NCI-H82 treated with DMSO at 0.1 percent for 48 hours (cell line): ENCODE measurements at regions not wholly inside any gene's neighbourhood (a gene's known extent, or its start where the extent isn't known, plus 50 kb on each side); places are given as distances from the start of the nearest gene placed in this dataset.

Source experiments
- DNase-seq: peaks from one replicate; lab custom pipeline; 2025; ENCODE audit not compliant: unreplicated experiment; lab: John Stamatoyannopoulos, UW

- no peak for DNase-seq
These were observed 195.3 kb downstream of the ARL4A start for GRCh38 chr7:12882710-12883109.

DNA sequence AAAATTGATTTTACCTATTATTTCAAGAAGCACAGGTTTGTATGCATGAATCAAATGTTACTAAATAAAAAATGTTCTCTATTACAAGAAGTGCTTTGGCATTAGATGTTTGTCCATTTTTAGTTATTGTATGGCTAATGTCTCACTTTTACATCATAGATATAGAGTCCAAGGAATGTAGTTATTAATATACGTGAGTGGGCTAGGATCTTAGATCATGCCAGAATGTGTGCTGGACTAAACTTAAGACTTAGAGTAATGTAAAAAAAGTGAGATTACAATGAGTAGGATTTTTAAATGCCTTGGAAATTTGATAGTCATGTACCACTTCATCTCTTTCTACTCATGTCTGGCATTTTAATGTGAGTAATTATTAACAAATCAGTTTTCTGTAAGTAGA, 196.6 kb downstream of the ARL4A start:
- DNase-seq, result no peak

- DNase-seq, result no peak
These were observed 197.5 kb downstream of the ARL4A start for GRCh38 chr7:12884856-12885440.

DNA sequence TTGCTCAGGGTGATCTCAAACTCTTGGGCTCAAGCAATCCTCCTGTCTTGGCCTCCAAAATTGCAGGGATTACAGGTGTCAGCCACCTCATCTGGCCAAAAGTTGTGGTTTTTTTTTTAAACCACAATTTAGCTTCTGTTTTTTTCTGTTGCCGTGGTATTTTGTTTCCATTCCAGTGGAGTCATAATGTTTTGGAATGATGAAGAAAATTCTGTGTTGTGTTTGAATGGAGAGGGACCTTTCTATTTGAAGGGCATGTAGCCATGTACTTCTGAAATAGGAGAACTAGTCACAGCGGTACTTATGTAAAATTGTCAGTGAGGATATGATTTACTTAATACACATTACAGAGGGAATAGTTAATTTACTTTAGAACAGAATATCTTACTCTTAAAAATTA, 201.3 kb downstream of the ARL4A start:
- no peak for DNase-seq

DNA sequence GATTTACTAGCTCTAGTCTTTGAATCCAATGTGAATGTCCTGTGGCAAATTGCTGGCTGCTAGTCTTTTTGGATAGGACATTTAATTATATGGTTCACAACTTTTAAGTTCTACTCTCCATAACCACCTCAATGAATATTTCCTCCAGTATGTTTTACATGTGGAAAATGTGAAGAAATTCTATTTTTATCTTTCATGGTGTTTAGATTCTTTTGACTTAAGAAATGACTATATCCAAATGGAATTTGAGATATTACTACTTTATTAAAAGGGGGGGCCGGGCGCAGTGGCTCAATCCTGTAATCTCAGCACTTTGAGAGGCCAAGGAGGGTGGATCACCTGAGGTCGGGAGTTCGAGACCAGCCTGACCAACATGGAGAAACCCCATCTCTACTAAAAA, 202.0 kb downstream of the ARL4A start:
- DNase-seq, result no peak

- no peak for DNase-seq
These were observed 203.2 kb downstream of the ARL4A start for GRCh38 chr7:12890586-12890985.

GRCh38 chr7:12893292-12893691, 205.9 kb downstream of the ARL4A start:
- no peak for DNase-seq

DNA sequence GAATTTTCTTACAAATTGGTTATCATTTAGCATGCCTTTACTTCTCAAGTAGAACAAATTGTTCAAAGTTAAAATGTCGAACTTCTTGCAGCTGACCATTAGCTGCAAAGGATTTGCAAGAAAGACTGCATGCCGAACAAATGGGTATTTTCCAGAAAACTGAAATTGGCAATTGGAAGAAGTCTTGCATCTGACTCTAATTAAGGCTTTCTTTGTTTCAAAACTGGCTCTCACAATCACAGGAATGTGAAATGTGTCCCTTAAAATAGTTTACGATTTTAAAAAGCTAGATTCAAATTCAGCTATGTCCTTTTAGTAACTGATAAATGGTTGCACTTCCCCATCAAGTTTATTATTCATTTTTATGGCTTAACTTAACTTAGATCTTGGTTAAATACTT, 207.9 kb downstream of the ARL4A start:
- DNase-seq, result no peak

GRCh38 chr7:12896316-12896715, 208.9 kb downstream of the ARL4A start:
- peak; percentile 66 for DNase-seq

DNA sequence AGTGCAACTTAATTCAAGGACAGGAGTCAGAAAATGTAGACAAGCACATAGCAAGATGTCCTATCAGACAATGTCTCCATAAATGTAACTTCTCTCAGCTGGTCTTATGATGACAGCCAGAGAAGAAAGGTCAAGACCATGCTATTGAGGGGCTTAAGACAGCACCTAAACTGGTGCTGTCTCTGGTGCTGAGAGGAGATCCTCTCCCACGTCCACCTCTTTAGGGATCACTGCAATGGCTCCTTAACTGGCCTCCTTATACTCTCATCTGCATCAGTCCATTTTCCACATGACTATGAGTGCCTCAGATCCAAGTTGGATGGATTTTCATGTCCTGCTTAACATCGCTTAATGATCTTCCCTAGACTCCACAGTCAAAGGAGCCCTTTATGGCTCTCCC, 210.6 kb downstream of the ARL4A start:
- no peak for DNase-seq

DNA sequence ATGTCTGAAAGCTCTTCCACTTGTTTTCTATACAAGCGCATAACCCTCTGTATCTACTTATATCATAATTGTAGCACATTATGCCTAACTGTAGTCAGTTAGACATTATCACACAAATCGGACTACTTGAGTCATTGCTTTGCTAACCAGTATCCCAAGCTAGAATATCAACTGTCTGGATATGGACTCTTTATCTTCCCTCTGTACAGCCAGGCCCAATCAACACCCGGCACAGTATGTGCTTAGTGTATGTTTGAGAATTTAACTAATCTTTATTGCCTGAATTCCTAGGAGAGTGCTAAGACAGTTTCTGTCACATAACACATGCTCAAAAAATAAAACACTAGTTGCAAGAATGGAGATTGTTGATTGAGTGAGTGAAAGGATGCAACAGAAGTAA, 211.2 kb downstream of the ARL4A start:
- DNase-seq, result no peak

DNA sequence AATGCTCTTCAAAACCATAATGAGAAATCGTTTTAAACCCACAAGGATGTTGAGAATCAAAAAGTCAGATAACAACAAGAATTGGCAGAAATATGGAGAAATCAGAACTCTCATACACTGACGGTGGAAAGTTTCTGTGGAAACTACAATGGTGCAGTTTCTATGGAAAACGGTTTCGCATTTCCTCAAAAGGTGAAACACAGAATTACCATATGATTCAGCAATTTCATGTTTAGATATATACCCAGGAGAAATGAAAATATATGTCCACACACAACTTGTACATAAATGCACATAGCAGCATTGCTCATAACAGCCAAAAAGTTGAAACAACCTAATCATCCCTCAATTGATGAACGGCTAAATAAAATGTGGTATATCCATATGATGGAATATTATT, 218.2 kb downstream of the ARL4A start:
- no peak for DNase-seq

DNA sequence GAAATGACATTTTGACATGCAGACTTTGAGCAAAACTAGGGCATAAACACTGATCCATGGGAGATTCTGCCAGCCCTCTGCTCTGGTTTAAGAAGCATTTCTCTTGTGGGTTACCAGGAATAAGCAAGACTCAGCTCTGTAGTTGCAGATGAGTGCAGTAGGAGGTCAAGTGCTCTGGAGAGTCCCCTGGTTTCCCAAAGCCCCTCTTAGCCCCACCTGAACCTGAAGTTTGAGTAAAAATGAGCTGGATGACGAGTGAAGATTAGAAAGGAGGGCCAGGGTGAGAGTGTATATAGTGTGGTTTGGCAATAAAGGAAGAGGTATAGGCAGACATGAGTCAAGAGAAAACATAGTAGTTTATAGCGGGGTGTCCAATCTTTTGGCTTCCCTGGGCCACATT, 220.3 kb downstream of the ARL4A start:
- no peak for DNase-seq

DNA sequence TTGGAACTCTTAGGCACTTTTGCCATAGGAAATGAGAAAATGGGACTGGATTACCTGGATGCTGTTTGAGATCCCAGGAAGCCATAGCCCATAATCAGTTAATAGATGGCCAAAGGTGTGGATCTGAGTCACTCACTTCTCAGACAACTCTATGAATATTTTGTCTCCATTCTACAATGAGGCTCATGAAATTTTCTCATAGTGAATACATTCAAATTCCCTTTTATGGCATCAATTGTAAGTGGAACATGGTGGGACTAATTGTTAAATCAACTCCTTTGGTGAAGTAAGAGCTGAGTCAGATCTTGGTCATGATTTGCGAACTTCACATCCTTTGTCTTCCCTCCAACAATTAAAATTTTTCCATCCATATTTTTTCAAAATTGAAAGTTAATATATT, 222.1 kb downstream of the ARL4A start:
- DNase-seq, result no peak

GRCh38 chr7:12911053-12911452, 223.6 kb downstream of the ARL4A start:
- no peak for DNase-seq

- no peak for DNase-seq
These were observed 225.6 kb downstream of the ARL4A start for GRCh38 chr7:12913002-12913401.

- DNase-seq, result no peak
These were observed 230.4 kb downstream of the ARL4A start for GRCh38 chr7:12917801-12918200.

DNA sequence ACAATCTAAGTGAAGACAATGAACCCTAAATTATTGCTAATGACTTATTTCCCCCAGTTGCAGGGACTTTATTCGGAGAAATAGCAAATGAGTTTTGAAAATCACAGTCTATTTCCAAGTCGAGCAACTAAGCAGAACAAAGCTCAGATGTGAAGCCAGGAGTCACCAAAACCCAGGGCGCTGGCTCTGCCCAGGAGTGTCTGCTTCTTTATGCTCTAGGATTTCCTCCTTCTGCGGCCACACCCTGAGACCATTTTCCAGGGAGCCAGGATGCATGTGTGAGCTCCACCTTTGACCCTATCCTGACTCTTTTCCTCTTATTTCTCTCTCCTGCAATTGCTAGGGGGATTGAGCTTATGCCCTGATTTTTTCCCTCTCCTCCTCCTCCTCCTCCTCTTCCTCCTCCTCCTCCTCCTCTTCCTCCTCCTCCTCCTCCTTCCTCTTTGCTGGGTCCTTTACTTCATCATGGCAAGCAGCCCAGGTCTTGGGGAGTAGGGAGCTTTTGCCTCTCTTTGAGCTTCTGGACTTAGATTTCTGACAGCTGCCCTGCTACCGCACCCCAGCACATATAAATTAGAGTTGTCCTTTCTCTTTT, 234.4 kb downstream of the ARL4A start:
- no peak for DNase-seq

DNA sequence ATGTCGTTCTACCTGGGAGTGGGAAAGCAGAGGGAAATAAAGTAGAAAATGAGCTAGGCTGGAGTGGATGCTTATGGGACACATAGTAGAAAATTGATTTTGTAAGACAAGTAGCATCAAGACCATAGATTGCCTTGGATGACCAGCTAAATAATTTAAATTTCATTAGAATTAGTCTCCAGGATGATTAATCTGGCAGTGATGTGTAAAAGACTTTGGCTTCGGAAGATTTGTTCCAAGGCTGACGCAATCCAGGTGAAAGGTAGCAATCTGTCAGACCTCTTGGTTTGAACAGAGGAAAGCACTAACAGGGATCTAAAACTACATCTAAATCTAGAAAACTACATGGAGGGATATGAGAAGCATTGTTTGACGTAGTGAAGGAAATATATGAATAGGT, 236.5 kb downstream of the ARL4A start:
- no peak for DNase-seq

DNA sequence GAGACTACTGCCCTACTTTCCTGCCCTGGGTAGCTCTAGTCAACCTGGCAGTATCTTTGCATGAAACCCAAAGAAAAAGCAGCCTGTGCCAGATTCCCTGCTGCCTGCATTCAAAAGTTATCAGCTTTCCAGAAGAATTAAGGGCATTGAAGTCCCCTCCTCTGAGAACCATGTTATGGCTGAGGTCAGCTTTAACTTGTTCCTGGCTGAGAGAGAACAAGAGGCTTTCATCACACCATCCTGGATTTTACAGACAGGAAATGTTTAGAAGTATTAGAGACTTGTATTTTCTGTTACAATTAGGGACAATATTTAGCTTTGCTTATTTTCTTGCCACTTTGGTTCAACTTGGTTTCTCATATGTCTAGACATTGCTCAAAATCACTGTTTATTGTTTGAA, 238.8 kb downstream of the ARL4A start:
- DNase-seq, result no peak

GRCh38 chr7:12927635-12928434, 240.4 kb downstream of the ARL4A start:
- DNase-seq, result no peak

- no peak for DNase-seq
These were observed 242.2 kb downstream of the ARL4A start for GRCh38 chr7:12929476-12930140.
